ENCODE measurements at regions not wholly inside any gene's neighbourhood (a gene's known extent, or its start where the extent isn't known, plus 50 kb on each side); places are given as distances from the start of the nearest gene placed in this dataset.

- Histone ChIP-seq H2BK5ac (ENCODE audit: insufficient read length, low read length) (no peak overlapping the region), H3K56ac (ENCODE audit: insufficient read length, low read depth, low read length) (no peak overlapping the region), H3K18ac (ENCODE audit: insufficient read length, low read depth, low read length) (no peak overlapping the region), H2AFZ (ENCODE audit: low read length) (no peak overlapping the region), H2BK20ac (ENCODE audit: low read depth, low read length, poor library complexity, severe bottlenecking) (no peak overlapping the region), H3K23ac (ENCODE audit: insufficient read length, low read depth, low read length) (no peak overlapping the region), H3K79me2 (ENCODE audit: insufficient read depth, low read length) (no peaks in the 10 kb centered on the region), H3K9me3 (ENCODE audit: control insufficient read depth, low read depth, low read length) (no peaks in the 10 kb centered on the region), H3K14ac (ENCODE audit: insufficient read depth, low read length) (no peak overlapping the region), H2AK5ac (ENCODE audit: insufficient read length, low read length) (no peak overlapping the region), H4K5ac (ENCODE audit: insufficient read length, low read depth, low read length) (no peak overlapping the region), H3K9ac (ENCODE audit: extremely low read depth, insufficient read length, low read length) (no peak overlapping the region), H3K4me1 (ENCODE audit: insufficient read depth, low read length) (peaks cover 4% of the 10 kb centered on the region; the same call in 1 of the 2 replicates), H3K27me3 (ENCODE audit: insufficient read depth, low read length) (no peaks in the 10 kb centered on the region), H4K8ac (replicated peaks; ENCODE audit: insufficient read length, low read depth, low read length) (no peak overlapping the region), H3K23me2 (ENCODE audit: insufficient read length, low read depth, low read length, poor library complexity, severe bottlenecking) (peaks cover 2% of the 10 kb centered on the region), H2BK12ac (ENCODE audit: insufficient read length, low read depth, low read length) (no peak overlapping the region), H2BK120ac (ENCODE audit: low read depth, low read length, poor library complexity, severe bottlenecking) (no peak overlapping the region), H3K4me2 (ENCODE audit: insufficient read depth, insufficient read length, low read length) (no peak overlapping the region), H3K27ac (ENCODE audit: insufficient read length, low read depth, low read length) (no peak overlapping the region), H3T11ph (ENCODE audit: low read length) (no peak overlapping the region), H3K79me1 (ENCODE audit: insufficient read depth, low read depth, low read length, poor library complexity, severe bottlenecking) (no peaks in the 10 kb centered on the region), H3K4ac (ENCODE audit: low read depth, low read length) (no peak overlapping the region), H2BK15ac (ENCODE audit: low read depth, low read length) (no peak overlapping the region), H4K91ac (ENCODE audit: insufficient read length, low read depth, low read length) (no peak overlapping the region), H4K20me1 (ENCODE audit: control insufficient read depth, insufficient read depth, insufficient read length) (no peaks in the 10 kb centered on the region)
- Mint-ChIP-seq H3K27ac (no peak overlapping the region; a peak in 1 of 7 replicates), H3K9me3 (no peaks in the 10 kb centered on the region), H3K36me3 (ENCODE audit: insufficient read depth in 1 of 3, low read depth in 3 of 3) (no peaks in the 10 kb centered on the region), H3K27me3 (ENCODE audit: low read depth) (peaks cover 7% of the 10 kb centered on the region), H3K4me3 (no peak overlapping the region), H3K4me1 (peaks cover 28 to 42% of the 10 kb centered on the region in 2 experiments)
- no CpG with 5 or more reads among the region's 4 CpGs for WGBS (ENCODE audit: extremely low coverage, insufficient read length, low lambda C conversion rate)
- no peak for DNase-seq
- no peak for TF ChIP-seq CTCF (conservative IDR thresholded peaks at IDR 0.05)
These were observed 298.5 kb downstream of the RRAGC start for GRCh38 chr1:38561110-38561509.

Data from H9 (cell line).